Heart right ventricle (tissue), 16 donors: ENCODE measurements at regions not wholly inside any gene's neighbourhood (a gene's known extent, or its start where the extent isn't known, plus 50 kb on each side); places are given as distances from the start of the nearest gene placed in this dataset.

Experiments
- ATAC-seq, 8 donors: fragments of 200-7000 bp; cut with Tn5 transposase; one replicate each; pipeline ENCODE4 v1.9.1; 2020; ENCODE audit warnings: mild to moderate bottlenecking in 8 of 8, moderate library complexity in 8 of 8, moderate number of reproducible peaks in 1 of 8
- DNase-seq, 2 donors: peaks; one replicate each; pipeline ENCODE4 v3.0.0-alpha.2; 2020
- H3K27ac ChIP-seq, 10 donors: fragments of 200-600 bp; sonication (generic) in 2 of 10; one replicate each; pipeline versions ENCODE4 v1.5.0 to v1.8.0; 2020 to 2022; ENCODE audit warnings: mild to moderate bottlenecking in 3 of 10
- H3K27me3 ChIP-seq, 7 donors: fragments of 200-600 bp; one replicate each; pipeline ENCODE4 v1.8.0; 2021 to 2022; ENCODE audit warnings: mild to moderate bottlenecking in 2 of 7
- H3K36me3 ChIP-seq, 9 donors: fragments of 200-600 bp; sonication (generic) in 1 of 9; one replicate each; pipeline versions ENCODE4 v1.5.0 to v1.8.0; 2020 to 2022; ENCODE audit warnings: mild to moderate bottlenecking in 2 of 9
- H3K4me1 ChIP-seq, 9 donors: fragments of 200-600 bp; sonication (generic) in 1 of 9; one replicate each; pipeline versions ENCODE4 v1.5.0 to v1.8.0; 2020 to 2022; ENCODE audit warnings: mild to moderate bottlenecking in 4 of 9
- H3K4me3 ChIP-seq, 10 donors: fragments of 200-600 bp; sonication (generic) in 2 of 10; one replicate each; pipeline versions ENCODE4 v1.5.0 to v1.8.0; 2020 to 2022; ENCODE audit warnings: mild to moderate bottlenecking in 7 of 10, moderate library complexity in 2 of 10
- H3K9me3 ChIP-seq, 11 donors: fragments of 200-600 bp in 10 of 11; sonication (generic) in 2 of 11; one replicate each; pipeline versions ENCODE4 v1.5.0 to v1.8.0; 2013 to 2022; ENCODE audit warnings: mild to moderate bottlenecking in 2 of 11, control low read depth in 1 of 11, moderate library complexity in 1 of 11
- CTCF ChIP-seq, 9 donors: fragments of 200-600 bp; sonication (generic) in 2 of 9; IDR thresholded peaks; one replicate each; pipeline versions ENCODE4 v1.5.0 to v1.8.0; 2021 to 2022; ENCODE audit warnings: antibody characterized with exemption in 9 of 9, mild to moderate bottlenecking in 5 of 9, moderate library complexity in 1 of 9
- WGBS, 2 donors: extraction: QIAGEN DNeasy Blood & Tissue Kit; methylation state at CpG; one replicate each; pipeline ENCODE4 v1.1.7; 2013; ENCODE audit warnings: inconsistent platforms in 1 of 2; 5-methylcytosine and 5-hydroxymethylcytosine counted together
- intact Hi-C, 10 donors: fragments of 100-400 bp; cut with DNase I; formaldehyde crosslinking; loops; one replicate each; pipeline versions ENCODE4 v1.11.1 to v1.14.2; 2022
- donor health status: Arrhythmogenic right ventricular cardiomyopathy.
- donor health status: ischemic (EF 13 %, LVEDD 7.1; RV severe dilation, severe dysfunction).
- donor health status: healthy with polysubstance abuse.
- donor health status: DM: no; HTN: yes; CAD: no.
- donor health status: DM: no; HTN: no; CAD: no.
- donor health status: ischemic (EF 25% LVEDD 6.9; RV normal size, moderate dysfunction).
- donor health status: ischemic (EF 25% LVEDD 5.7; RV mildly dilated, moderate dysfunction).
- donor health status: healthy.
- donor health status: DM: yes; HTN: yes; CAD: no.
- donor health status: Ischemic cardiomyopathy.
- donor health status: ischemic (EF 35%, LVEDD 5.7; RV mildly dilated, moderate dysfunction).
- donor health status: nonischemic (EF 11% LVEDD 7.7; RV severe dilation, severe dysfunction).
- donor health status: DM: yes; HTN: yes; CAD: no.
- donor health status: PGD.
- donor health status: ischemic (EF 29% LVEDD 5.4; RV normal size, mild dysfunction).
- donor health status: nonischemic (EF 23%, LVEDD 6.1; RV moderate dilation, normal function).

GRCh38 chr2:240329778-240330177 lies 105.7 kb upstream of the GPC1 start:
- Histone ChIP-seq H3K27me3 (peaks cover 0 to 7% (median 0%) of the 10 kb centered on the region in 7 donors), H3K36me3 (no peaks in the 10 kb centered on the region), H3K4me3 (no peak overlapping the region), H3K27ac (no peak overlapping the region), H3K4me1 (peaks cover 0 to 10% (median 5%) of the 10 kb centered on the region in 9 donors), H3K9me3 (peaks cover 0 to 16% (median 0%) of the 10 kb centered on the region in 11 donors)
- no peak for ATAC-seq
- TF ChIP-seq CTCF (IDR thresholded peaks at IDR 0.05), result no peak
- WGBS, 2 donors, result 90 to 96% methylated on average over 6 of the region's 6 CpGs
- intact Hi-C loops, result no loop called here
- DNase-seq, result no peak

- H3K27me3 ChIP-seq, result peaks cover 0 to 5% (median 0%) of the 10 kb centered on the region in 7 donors
- no peaks in the 10 kb centered on the region for H3K4me1 ChIP-seq
- intact Hi-C loops, result no loop called here
- peak in 1 of 8 donors; percentile 41 for ATAC-seq
- whole genome bisulfite sequencing, 2 donors, result 53 to 65% methylated on average over 7 of the region's 7 CpGs
- DNase-seq, result no peak
- peaks cover 0 to 16% (median 0%) of the 10 kb centered on the region in 11 donors for H3K9me3 ChIP-seq
- no peaks in the 10 kb centered on the region for H3K36me3 ChIP-seq
- no peak overlapping the region for H3K27ac ChIP-seq
- H3K4me3 ChIP-seq, result no peak overlapping the region
- TF ChIP-seq CTCF (IDR thresholded peaks at IDR 0.05), result no peak
Measured at GRCh38 chr2:240333985-240334384, 101.5 kb upstream of the GPC1 start.

- Histone ChIP-seq H3K36me3 (no peaks in the 10 kb centered on the region), H3K27me3 (peaks cover 0 to 5% (median 0%) of the 10 kb centered on the region in 7 donors), H3K4me3 (no peak overlapping the region), H3K27ac (no peak overlapping the region), H3K9me3 (peaks cover 0 to 16% (median 0%) of the 10 kb centered on the region in 11 donors), H3K4me1 (no peaks in the 10 kb centered on the region)
- WGBS, 2 donors, result 83% methylated on average over 3 of the region's 3 CpGs
- DNase-seq (no peak), ATAC-seq (no peak)
- intact Hi-C loops, result no loop called here
- no peak for TF ChIP-seq CTCF (IDR thresholded peaks at IDR 0.05)
Measured at GRCh38 chr2:240335061-240335460, 100.4 kb upstream of the GPC1 start.

- Histone ChIP-seq H3K4me3 (no peak overlapping the region), H3K4me1 (no peaks in the 10 kb centered on the region), H3K36me3 (no peaks in the 10 kb centered on the region), H3K27ac (no peak overlapping the region), H3K9me3 (peaks cover 0 to 6% (median 0%) of the 10 kb centered on the region in 11 donors), H3K27me3 (peaks cover 0 to 5% (median 3%) of the 10 kb centered on the region in 7 donors)
- DNase-seq, result no peak
- 93 to 97% methylated on average over 4 of the region's 4 CpGs for WGBS, 2 donors
- ATAC-seq, result no peak
- intact Hi-C loops, result no loop called here
- TF ChIP-seq CTCF (IDR thresholded peaks at IDR 0.05), result no peak
Measured at GRCh38 chr2:240336820-240337427, 98.5 kb upstream of the GPC1 start.
